KMS-11 (cell line): ENCODE measurements at regions not wholly inside any gene's neighbourhood (a gene's known extent, or its start where the extent isn't known, plus 50 kb on each side); places are given as distances from the start of the nearest gene placed in this dataset.
"Not testable (repeated sequence)": the region's sequence is repeated elsewhere in the genome, so short reads cannot be mapped to it uniquely, and the experiment has no call there.

ENCODE experiments used
- H2AFZ ChIP-seq: fragments of 200-600 bp; sonication (generic); 2 replicates; pipeline ENCODE4 v1.6.1; 2016; ENCODE audit warnings: antibody characterized with exemption, mixed run types, low read depth
- H3K27ac ChIP-seq: fragments of 200-600 bp; sonication (generic); 2 replicates; pipeline ENCODE4 v1.6.1; 2016; ENCODE audit warnings: mild to moderate bottlenecking, mixed run types
- H3K27me3 ChIP-seq: fragments of 200-600 bp; sonication (generic); 2 replicates; pipeline ENCODE4 v1.6.1; 2017; ENCODE audit warnings: mild to moderate bottlenecking, low read depth, mixed run types, moderate library complexity; ENCODE audit not compliant: insufficient read depth
- H3K36me3 ChIP-seq: fragments of 200-600 bp; sonication (generic); 2 replicates; pipeline ENCODE4 v1.6.1; 2017; ENCODE audit warnings: mild to moderate bottlenecking, mixed run types; ENCODE audit not compliant: insufficient read depth
- H3K4me1 ChIP-seq: fragments of 200-600 bp; sonication (generic); 2 replicates; pipeline ENCODE4 v1.6.1; 2016; ENCODE audit warnings: mild to moderate bottlenecking, low read depth, mixed run types; ENCODE audit not compliant: poor library complexity, severe bottlenecking
- H3K4me2 ChIP-seq: fragments of 200-600 bp; sonication (generic); 2 replicates; pipeline ENCODE4 v1.7.0; 2016; ENCODE audit warnings: mild to moderate bottlenecking, mixed run types
- H3K4me3 ChIP-seq: fragments of 200-600 bp; sonication (generic); IDR thresholded peaks from 2 replicates; pipeline ENCODE4 v1.6.1; 2017; ENCODE audit warnings: low read depth, low read length, mixed read lengths; ENCODE audit not compliant: insufficient read depth
- H3K79me2 ChIP-seq: fragments of 200-600 bp; sonication (generic); 2 replicates; pipeline ENCODE4 v1.6.1; 2016; ENCODE audit warnings: low read depth, mixed run types; ENCODE audit not compliant: insufficient read depth
- H3K9ac ChIP-seq: fragments of 200-600 bp; sonication (generic); 2 replicates; pipeline ENCODE4 v1.6.1; 2016; ENCODE audit warnings: mild to moderate bottlenecking, mixed run types
- H4K20me1 ChIP-seq: fragments of 200-600 bp; sonication (generic); 2 replicates; pipeline ENCODE4 v1.6.1; 2016; ENCODE audit warnings: mild to moderate bottlenecking, mixed run types; ENCODE audit not compliant: insufficient read depth
- CTCF ChIP-seq: fragments of 200-600 bp; sonication (generic); conservative IDR thresholded peaks from 2 replicates; pipeline ENCODE4 v1.6.1; 2017; ENCODE audit warnings: low read depth, mild to moderate bottlenecking, antibody characterized with exemption, low read length, moderate library complexity, mixed read lengths

- no peaks in the 10 kb centered on the region for H4K20me1 ChIP-seq
- H3K27ac ChIP-seq: no peak overlapping the region
- H3K4me3 ChIP-seq: no peak overlapping the region
- H3K79me2 ChIP-seq: no peaks in the 10 kb centered on the region
- H3K27me3 ChIP-seq: no peaks in the 10 kb centered on the region
- H3K4me1 ChIP-seq: no peaks in the 10 kb centered on the region
- H2AFZ ChIP-seq: no peak overlapping the region
- H3K36me3 ChIP-seq: no peaks in the 10 kb centered on the region
- H3K4me2 ChIP-seq: no peak overlapping the region
- no peak for TF ChIP-seq CTCF
- H3K9ac ChIP-seq: no peak overlapping the region
Measured at GRCh38 chr9:2526071-2526828, 95.3 kb upstream of the VLDLR start.

- Histone ChIP-seq H3K4me2 (no peak overlapping the region), H3K4me3 (no peak overlapping the region), H3K36me3 (no peaks in the 10 kb centered on the region), H3K79me2 (no peaks in the 10 kb centered on the region), H3K27ac (no peak overlapping the region), H3K9ac (no peak overlapping the region), H3K27me3 (no peaks in the 10 kb centered on the region), H2AFZ (no peak overlapping the region), H3K4me1 (no peaks in the 10 kb centered on the region), H4K20me1 (no peaks in the 10 kb centered on the region)
- no peak for TF ChIP-seq CTCF
Measured at GRCh38 chr9:2531481-2531880, 90.1 kb upstream of the VLDLR start.

- H3K27me3 ChIP-seq: no peaks in the 10 kb centered on the region
- no peaks in the 10 kb centered on the region for H3K79me2 ChIP-seq
- H3K4me2 ChIP-seq: no peak overlapping the region
- H3K9ac ChIP-seq: no peak overlapping the region
- no peak overlapping the region for H3K27ac ChIP-seq
- no peaks in the 10 kb centered on the region for H3K36me3 ChIP-seq
- H3K4me3 ChIP-seq: no peak overlapping the region
- no peaks in the 10 kb centered on the region for H3K4me1 ChIP-seq
- no peak for TF ChIP-seq CTCF
- no peaks in the 10 kb centered on the region for H4K20me1 ChIP-seq
- no peak overlapping the region for H2AFZ ChIP-seq
Measured at GRCh38 chr9:2536511-2536910, 85.1 kb upstream of the VLDLR start.

- Histone ChIP-seq H3K79me2 (no peaks in the 10 kb centered on the region), H3K4me3 (no peak overlapping the region), H3K27ac (no peak overlapping the region), H3K9ac (no peak overlapping the region), H3K36me3 (no peaks in the 10 kb centered on the region), H2AFZ (no peak overlapping the region), H3K4me1 (no peaks in the 10 kb centered on the region), H4K20me1 (no peaks in the 10 kb centered on the region), H3K4me2 (no peak overlapping the region), H3K27me3 (no peaks in the 10 kb centered on the region)
- TF ChIP-seq CTCF: no peak
Measured at GRCh38 chr9:2545881-2546490, 75.6 kb upstream of the VLDLR start.

- H3K36me3 ChIP-seq, H4K20me1 ChIP-seq, H3K9ac ChIP-seq, H3K79me2 ChIP-seq, H3K27me3 ChIP-seq, H3K4me1 ChIP-seq, H3K27ac ChIP-seq, H3K4me3 ChIP-seq, H3K4me2 ChIP-seq, H2AFZ ChIP-seq: not testable (repeated sequence)
Measured at GRCh38 chr9:2555899-2556600, 65.5 kb upstream of the VLDLR start.
